A673 (cell line): ENCODE measurements at regions not wholly inside any gene's neighbourhood (a gene's known extent, or its start where the extent isn't known, plus 50 kb on each side); places are given as distances from the start of the nearest gene placed in this dataset.

Source experiments
- EZH2 ChIP-seq: fragments of 200-600 bp; sonication (generic); IDR thresholded peaks from 2 replicates; pipeline ENCODE4 v1.6.1; 2017; ENCODE audit warnings: borderline replicate concordance, low read depth, mild to moderate bottlenecking, mixed read lengths, antibody characterized with exemption, low read length; ENCODE audit not compliant: poor library complexity, severe bottlenecking
- TF ChIP-seq, protein P1 (sequence below): fragments of 300-800, 200-600 bp; sonication (generic); conservative IDR thresholded peaks from 2 replicates; pipeline ENCODE4 v1.5.1; 2017; ENCODE audit warnings: low read depth, mild to moderate bottlenecking, antibody characterized with exemption, low read length, moderate library complexity, mixed read lengths

DNA sequence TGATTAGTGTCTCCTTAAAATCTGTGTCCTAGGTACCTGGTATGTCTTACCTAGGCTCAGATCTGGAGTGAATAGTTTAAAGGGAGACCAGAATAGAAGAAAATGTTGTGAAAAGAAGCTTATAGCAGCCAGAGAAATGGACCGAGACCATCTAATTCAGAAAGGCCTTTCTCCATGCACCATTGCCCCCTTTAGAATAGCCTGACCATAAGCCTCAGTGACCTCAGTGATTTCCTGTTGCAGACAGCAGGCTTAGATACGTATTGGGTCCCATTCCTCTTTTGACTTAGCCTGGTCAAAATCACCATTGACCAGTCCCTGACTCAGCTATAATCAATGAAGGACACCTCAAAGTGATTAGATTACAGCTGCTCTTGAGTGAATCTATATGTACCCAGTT is 690.7 kb upstream of the KLHL29 start:
- TF ChIP-seq, protein P1, sequence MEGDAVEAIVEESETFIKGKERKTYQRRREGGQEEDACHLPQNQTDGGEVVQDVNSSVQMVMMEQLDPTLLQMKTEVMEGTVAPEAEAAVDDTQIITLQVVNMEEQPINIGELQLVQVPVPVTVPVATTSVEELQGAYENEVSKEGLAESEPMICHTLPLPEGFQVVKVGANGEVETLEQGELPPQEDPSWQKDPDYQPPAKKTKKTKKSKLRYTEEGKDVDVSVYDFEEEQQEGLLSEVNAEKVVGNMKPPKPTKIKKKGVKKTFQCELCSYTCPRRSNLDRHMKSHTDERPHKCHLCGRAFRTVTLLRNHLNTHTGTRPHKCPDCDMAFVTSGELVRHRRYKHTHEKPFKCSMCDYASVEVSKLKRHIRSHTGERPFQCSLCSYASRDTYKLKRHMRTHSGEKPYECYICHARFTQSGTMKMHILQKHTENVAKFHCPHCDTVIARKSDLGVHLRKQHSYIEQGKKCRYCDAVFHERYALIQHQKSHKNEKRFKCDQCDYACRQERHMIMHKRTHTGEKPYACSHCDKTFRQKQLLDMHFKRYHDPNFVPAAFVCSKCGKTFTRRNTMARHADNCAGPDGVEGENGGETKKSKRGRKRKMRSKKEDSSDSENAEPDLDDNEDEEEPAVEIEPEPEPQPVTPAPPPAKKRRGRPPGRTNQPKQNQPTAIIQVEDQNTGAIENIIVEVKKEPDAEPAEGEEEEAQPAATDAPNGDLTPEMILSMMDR: no peak
- no peak for TF ChIP-seq EZH2
